ENCODE measurements at regions not wholly inside any gene's neighbourhood (a gene's known extent, or its start where the extent isn't known, plus 50 kb on each side); places are given as distances from the start of the nearest gene placed in this dataset.

GRCh38 chr10:94102436-94102835 is 108.7 kb downstream of the PLCE1 start:
- H3K36me3 ChIP-seq (ENCODE audit: insufficient read depth, low read length) = no peaks in the 10 kb centered on the region
- no peaks in the 10 kb centered on the region for H3K4me1 ChIP-seq (ENCODE audit: insufficient read depth, low read length, poor library complexity, severe bottlenecking)
- no peak overlapping the region for H3K4me2 ChIP-seq (ENCODE audit: low read length)
- no peaks in the 10 kb centered on the region for H3K9me3 ChIP-seq (ENCODE audit: low read length)
- no peak for TF ChIP-seq EZH2phosphoT487 (IDR thresholded peaks at IDR 0.05; ENCODE audit: borderline replicate concordance, low read depth, low read length)
- DNase-seq (ENCODE audit: low spot score) = no peak
- H4K20me1 ChIP-seq (ENCODE audit: insufficient read depth, low read length) = no peaks in the 10 kb centered on the region
- no peak overlapping the region for H3K27ac ChIP-seq (ENCODE audit: low read depth, low read length, poor library complexity, severe bottlenecking)
- ChIA-PET CTCF (ENCODE audit: unreplicated experiment) (no interaction called here), POLR2A (no interaction called here)
- intact Hi-C loops (cut with micrococcal nuclease; ENCODE audit: unreplicated experiment) = no loop called here
- H2AFZ ChIP-seq (ENCODE audit: low read length) = no peak overlapping the region
- no peak overlapping the region for H3K4me3 ChIP-seq (ENCODE audit: low read depth, low read length, poor library complexity, severe bottlenecking)
- H3K9me2 ChIP-seq (ENCODE audit: insufficient read depth, low read length) = no peaks in the 10 kb centered on the region
- BruUV-seq (replicated peaks) = no TSS peak
- no peaks in the 10 kb centered on the region for H3K79me2 ChIP-seq (ENCODE audit: insufficient read depth, low read depth, low read length)

DNA sequence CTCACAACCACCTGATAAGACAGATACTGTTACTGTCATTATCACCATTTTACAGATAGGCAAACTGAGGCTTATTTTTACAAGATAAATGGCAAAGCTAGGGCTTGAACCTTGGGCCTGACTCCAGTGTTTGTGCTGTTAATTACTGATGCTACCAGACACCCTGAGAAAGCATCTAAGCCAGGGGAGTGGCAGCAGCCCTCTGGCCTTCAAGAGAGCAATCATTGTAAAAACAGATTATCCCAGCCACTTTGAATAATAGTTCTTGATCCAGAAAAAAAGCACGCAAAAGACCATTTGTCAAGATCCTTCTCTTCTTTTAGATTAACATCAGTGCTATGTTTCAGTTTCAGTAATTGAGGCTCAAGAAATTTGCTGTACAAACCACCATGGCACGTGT is 109.5 kb downstream of the PLCE1 start:
- ChIA-PET POLR2A (no interaction called here), CTCF (ENCODE audit: unreplicated experiment) (no interaction called here)
- no peaks in the 10 kb centered on the region for H4K20me1 ChIP-seq (ENCODE audit: insufficient read depth, low read length)
- no peaks in the 10 kb centered on the region for H3K79me2 ChIP-seq (ENCODE audit: insufficient read depth, low read depth, low read length)
- no peak for DNase-seq (ENCODE audit: low spot score)
- no peaks in the 10 kb centered on the region for H3K36me3 ChIP-seq (ENCODE audit: insufficient read depth, low read length)
- intact Hi-C loops (cut with micrococcal nuclease; ENCODE audit: unreplicated experiment) = no loop called here
- no peaks in the 10 kb centered on the region for H3K9me2 ChIP-seq (ENCODE audit: insufficient read depth, low read length)
- TF ChIP-seq EZH2phosphoT487 (IDR thresholded peaks at IDR 0.05; ENCODE audit: borderline replicate concordance, low read depth, low read length) = no peak
- TF ChIP-seq, protein P1, sequence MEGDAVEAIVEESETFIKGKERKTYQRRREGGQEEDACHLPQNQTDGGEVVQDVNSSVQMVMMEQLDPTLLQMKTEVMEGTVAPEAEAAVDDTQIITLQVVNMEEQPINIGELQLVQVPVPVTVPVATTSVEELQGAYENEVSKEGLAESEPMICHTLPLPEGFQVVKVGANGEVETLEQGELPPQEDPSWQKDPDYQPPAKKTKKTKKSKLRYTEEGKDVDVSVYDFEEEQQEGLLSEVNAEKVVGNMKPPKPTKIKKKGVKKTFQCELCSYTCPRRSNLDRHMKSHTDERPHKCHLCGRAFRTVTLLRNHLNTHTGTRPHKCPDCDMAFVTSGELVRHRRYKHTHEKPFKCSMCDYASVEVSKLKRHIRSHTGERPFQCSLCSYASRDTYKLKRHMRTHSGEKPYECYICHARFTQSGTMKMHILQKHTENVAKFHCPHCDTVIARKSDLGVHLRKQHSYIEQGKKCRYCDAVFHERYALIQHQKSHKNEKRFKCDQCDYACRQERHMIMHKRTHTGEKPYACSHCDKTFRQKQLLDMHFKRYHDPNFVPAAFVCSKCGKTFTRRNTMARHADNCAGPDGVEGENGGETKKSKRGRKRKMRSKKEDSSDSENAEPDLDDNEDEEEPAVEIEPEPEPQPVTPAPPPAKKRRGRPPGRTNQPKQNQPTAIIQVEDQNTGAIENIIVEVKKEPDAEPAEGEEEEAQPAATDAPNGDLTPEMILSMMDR (conservative IDR thresholded peaks at IDR 0.05; ENCODE audit: low read length) = no peak
- no peak overlapping the region for H3K4me2 ChIP-seq (ENCODE audit: low read length)
- H3K4me1 ChIP-seq (ENCODE audit: insufficient read depth, low read length, poor library complexity, severe bottlenecking) = no peaks in the 10 kb centered on the region
- H3K4me3 ChIP-seq (ENCODE audit: low read depth, low read length, poor library complexity, severe bottlenecking) = no peak overlapping the region
- no peak overlapping the region for H3K27ac ChIP-seq (ENCODE audit: low read depth, low read length, poor library complexity, severe bottlenecking)
- H2AFZ ChIP-seq (ENCODE audit: low read length) = no peak overlapping the region
- no peaks in the 10 kb centered on the region for H3K9me3 ChIP-seq (ENCODE audit: low read length)
- no TSS peak for BruUV-seq (replicated peaks)

DNA sequence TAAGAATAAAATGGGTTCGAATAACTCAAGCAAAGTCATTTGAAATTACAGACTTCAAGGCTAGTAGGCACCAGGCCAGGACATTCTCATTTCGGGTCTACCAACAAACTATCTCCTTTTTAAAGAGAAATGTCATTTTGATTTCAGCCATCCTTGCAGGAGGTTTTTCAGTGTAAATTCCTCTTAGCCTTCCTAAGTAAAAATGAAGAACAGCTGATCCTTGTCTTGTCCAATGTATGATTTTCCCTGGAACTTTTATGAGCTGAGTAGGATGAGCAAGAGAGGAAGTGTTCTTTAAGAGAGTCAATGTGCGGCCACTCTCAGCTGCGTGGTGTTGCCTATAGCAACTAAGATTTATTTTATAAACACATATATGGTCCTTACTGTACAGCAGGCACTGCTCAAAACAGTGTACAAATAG is 110.1 kb downstream of the PLCE1 start:
- Histone ChIP-seq H3K9me3 (ENCODE audit: low read length) (no peaks in the 10 kb centered on the region), H4K20me1 (ENCODE audit: insufficient read depth, low read length) (no peaks in the 10 kb centered on the region), H3K27ac (ENCODE audit: low read depth, low read length, poor library complexity, severe bottlenecking) (no peak overlapping the region), H3K4me2 (ENCODE audit: low read length) (no peak overlapping the region), H3K36me3 (ENCODE audit: insufficient read depth, low read length) (no peaks in the 10 kb centered on the region), H3K79me2 (ENCODE audit: insufficient read depth, low read depth, low read length) (no peaks in the 10 kb centered on the region), H3K4me1 (ENCODE audit: insufficient read depth, low read length, poor library complexity, severe bottlenecking) (no peaks in the 10 kb centered on the region), H3K9me2 (ENCODE audit: insufficient read depth, low read length) (no peaks in the 10 kb centered on the region), H2AFZ (ENCODE audit: low read length) (no peak overlapping the region), H3K4me3 (ENCODE audit: low read depth, low read length, poor library complexity, severe bottlenecking) (no peak overlapping the region)
- no peak for TF ChIP-seq EZH2phosphoT487 (IDR thresholded peaks at IDR 0.05; ENCODE audit: borderline replicate concordance, low read depth, low read length)
- TF ChIP-seq, protein P1 (conservative IDR thresholded peaks at IDR 0.05; ENCODE audit: low read length) = no peak
- no peak for DNase-seq (ENCODE audit: low spot score)
- CTCF ChIA-PET (ENCODE audit: unreplicated experiment) = no interaction called here
- intact Hi-C loops (cut with micrococcal nuclease; ENCODE audit: unreplicated experiment) = no loop called here
- no TSS peak for BruUV-seq (replicated peaks)
- POLR2A ChIA-PET = interaction anchor here (0.6 kb wide), 1 partner anchor 33 kb away, joined by 4 read pairs; no protein-coding TSS in a partner anchor
